ENCODE measurements at regions not wholly inside any gene's neighbourhood (a gene's known extent, or its start where the extent isn't known, plus 50 kb on each side); places are given as distances from the start of the nearest gene placed in this dataset.
"Not testable (repeated sequence)": the region's sequence is repeated elsewhere in the genome, so short reads cannot be mapped to it uniquely, and the experiment has no call there.

GRCh38 chr10:55793024-55793423 is 568.0 kb downstream of the ZWINT start:
- H3K36me3 ChIP-seq (replicated peaks; ENCODE audit: insufficient read depth, low read length): no peaks in the 10 kb centered on the region

GRCh38 chr10:55790276-55790675 is 570.8 kb downstream of the ZWINT start:
- H3K27me3 ChIP-seq (replicated peaks; ENCODE audit: insufficient read depth, low read length); H3K9me2 ChIP-seq (replicated peaks; ENCODE audit: insufficient read depth, low read length); H3K9ac ChIP-seq (ENCODE audit: low read length); H3K79me2 ChIP-seq (ENCODE audit: low read length); H4K20me1 ChIP-seq (ENCODE audit: insufficient read depth, low read length); H3K4me2 ChIP-seq (ENCODE audit: low read depth, low read length); H3K36me3 ChIP-seq (replicated peaks; ENCODE audit: insufficient read depth, low read length); H3K27ac ChIP-seq (ENCODE audit: low read length); H3K4me3 ChIP-seq (ENCODE audit: low read length); H3F3A ChIP-seq (ENCODE audit: insufficient read depth, low read length); DNase-seq; H2AFZ ChIP-seq (ENCODE audit: low read length); H3K9me3 ChIP-seq (replicated peaks; ENCODE audit: insufficient read depth, low read length); H3K4me1 ChIP-seq (ENCODE audit: low read length): not testable (repeated sequence)

More at GRCh38 chr10:55793024-55793423, 568.0 kb downstream of the ZWINT start:
- Histone ChIP-seq H2AFZ (ENCODE audit: low read length) (no peak overlapping the region), H3K9me2 (replicated peaks; ENCODE audit: insufficient read depth, low read length) (no peaks in the 10 kb centered on the region), H3K27me3 (replicated peaks; ENCODE audit: insufficient read depth, low read length) (no peaks in the 10 kb centered on the region), H3K27ac (ENCODE audit: low read length) (no peak overlapping the region), H3K9me3 (replicated peaks; ENCODE audit: insufficient read depth, low read length) (no peaks in the 10 kb centered on the region), H3K9ac (ENCODE audit: low read length) (no peak overlapping the region), H3K4me1 (ENCODE audit: low read length) (no peaks in the 10 kb centered on the region), H3F3A (ENCODE audit: insufficient read depth, low read length) (no peaks in the 10 kb centered on the region), H3K79me2 (ENCODE audit: low read length) (no peaks in the 10 kb centered on the region), H3K4me3 (ENCODE audit: low read length) (no peak overlapping the region), H4K20me1 (ENCODE audit: insufficient read depth, low read length) (no peaks in the 10 kb centered on the region), H3K4me2 (ENCODE audit: low read depth, low read length) (no peak overlapping the region)
- no peak for TF ChIP-seq EZH2 (optimal IDR thresholded peaks at IDR 0.05; ENCODE audit: low read depth, low read length)
- no peak for TF ChIP-seq EZH2phosphoT487 (IDR thresholded peaks at IDR 0.05; ENCODE audit: low read length)
- no peak for TF ChIP-seq CTCF (IDR thresholded peaks at IDR 0.05; ENCODE audit: low read length)
- no peak for DNase-seq

- no peak overlapping the region for H3K4me3 ChIP-seq (ENCODE audit: low read length)
- H3K9ac ChIP-seq (ENCODE audit: low read length): no peak overlapping the region
Measured at GRCh38 chr10:55786461-55787050, 574.5 kb downstream of the ZWINT start.

More at GRCh38 chr10:55786461-55787050, 574.5 kb downstream of the ZWINT start:
- TF ChIP-seq CTCF (IDR thresholded peaks at IDR 0.05; ENCODE audit: low read length): no peak
- no peak for TF ChIP-seq EZH2 (optimal IDR thresholded peaks at IDR 0.05; ENCODE audit: low read depth, low read length)
- TF ChIP-seq EZH2phosphoT487 (IDR thresholded peaks at IDR 0.05; ENCODE audit: low read length): no peak
- Histone ChIP-seq H3K27me3 (replicated peaks; ENCODE audit: insufficient read depth, low read length) (no peaks in the 10 kb centered on the region), H3K79me2 (ENCODE audit: low read length) (no peaks in the 10 kb centered on the region), H3K4me2 (ENCODE audit: low read depth, low read length) (no peak overlapping the region), H3K9me2 (replicated peaks; ENCODE audit: insufficient read depth, low read length) (no peaks in the 10 kb centered on the region), H3F3A (ENCODE audit: insufficient read depth, low read length) (no peaks in the 10 kb centered on the region), H3K27ac (ENCODE audit: low read length) (no peak overlapping the region), H3K36me3 (replicated peaks; ENCODE audit: insufficient read depth, low read length) (no peaks in the 10 kb centered on the region), H2AFZ (ENCODE audit: low read length) (no peak overlapping the region), H4K20me1 (ENCODE audit: insufficient read depth, low read length) (no peaks in the 10 kb centered on the region), H3K4me1 (ENCODE audit: low read length) (no peaks in the 10 kb centered on the region), H3K9me3 (replicated peaks; ENCODE audit: insufficient read depth, low read length) (no peaks in the 10 kb centered on the region)
- DNase-seq: no peak
